Esophagus squamous epithelium (tissue), 5 donors: ENCODE measurements at regions not wholly inside any gene's neighbourhood (a gene's known extent, or its start where the extent isn't known, plus 50 kb on each side); places are given as distances from the start of the nearest gene placed in this dataset.

Source experiments
- DNase-seq: peaks from one replicate; lab custom pipeline; 2025; lab: John Stamatoyannopoulos, UW
- H3K27ac ChIP-seq, 4 donors: fragments of 200-600 bp; sonication (generic); one replicate each; pipeline ENCODE4 v1.5.1; 2016 to 2019; ENCODE audit warnings: mild to moderate bottlenecking in 1 of 4
- H3K27me3 ChIP-seq, 4 donors: fragments of 200-600 bp; sonication (generic); 1 replicate in 3 of 4; 2 replicates in 1 of 4; pipeline versions ENCODE4 v1.5.1 to v1.6.0; 2017 to 2021; ENCODE audit warnings: antibody characterized with exemption in 1 of 4
- H3K36me3 ChIP-seq, 3 donors: fragments of 200-600 bp; sonication (generic); one replicate each; pipeline ENCODE4 v1.5.1; 2016 to 2019
- H3K4me1 ChIP-seq, 3 donors: fragments of 200-600 bp; sonication (generic); one replicate each; pipeline ENCODE4 v1.5.1; 2017 to 2019
- H3K4me3 ChIP-seq, 4 donors: fragments of 200-600 bp; sonication (generic); 1 replicate in 3 of 4; 2 replicates in 1 of 4; pipeline ENCODE4 v1.5.1; 2016 to 2019; ENCODE audit warnings: mild to moderate bottlenecking in 2 of 4, moderate library complexity in 1 of 4
- H3K9me3 ChIP-seq, 3 donors: fragments of 200-600 bp; sonication (generic); one replicate each; pipeline ENCODE4 v1.5.1; 2016 to 2019
- CTCF ChIP-seq, 6 experiments: fragments of 450-650 bp in 4 of 6; fragments of 200-600 bp in 2 of 6; sonication (generic) in 2 of 6; IDR thresholded peaks; one replicate each; pipeline ENCODE4 v1.5.1; 2016 to 2019; ENCODE audit warnings: antibody characterized with exemption in 6 of 6, mild to moderate bottlenecking in 4 of 6, moderate library complexity in 4 of 6
- POLR2A ChIP-seq, 4 donors: fragments of 450-650 bp; IDR thresholded peaks; one replicate each; pipeline ENCODE4 v1.6.1; 2017; ENCODE audit warnings: antibody characterized with exemption in 4 of 4, mild to moderate bottlenecking in 4 of 4, moderate library complexity in 3 of 4
- WGBS, 2 donors: methylation state at CpG; one replicate each; pipeline ENCODE4 v1.1.5; 2018; 5-methylcytosine and 5-hydroxymethylcytosine counted together
- intact Hi-C: fragments of 100-400 bp; cut with DNase I; formaldehyde crosslinking; loops from one replicate; pipeline ENCODE4 v1.15.0; 2022
- donor health status: DM: yes; HTN: yes; CAD: no.

- Histone ChIP-seq H3K27ac (no peak overlapping the region), H3K4me3 (no peak overlapping the region), H3K9me3 (no peaks in the 10 kb centered on the region), H3K27me3 (no peaks in the 10 kb centered on the region), H3K4me1 (no peaks in the 10 kb centered on the region), H3K36me3 (no peaks in the 10 kb centered on the region)
- no peak for DNase-seq
- 76 to 86% methylated on average over 3 of the region's 3 CpGs for WGBS, 2 donors
- intact Hi-C loops: no loop called here
- TF ChIP-seq POLR2A (IDR thresholded peaks at IDR 0.05) (no peak), CTCF (IDR thresholded peaks at IDR 0.05) (no peak)
Measured at GRCh38 chr21:16343776-16344175, 614.0 kb downstream of the USP25 start.

DNA sequence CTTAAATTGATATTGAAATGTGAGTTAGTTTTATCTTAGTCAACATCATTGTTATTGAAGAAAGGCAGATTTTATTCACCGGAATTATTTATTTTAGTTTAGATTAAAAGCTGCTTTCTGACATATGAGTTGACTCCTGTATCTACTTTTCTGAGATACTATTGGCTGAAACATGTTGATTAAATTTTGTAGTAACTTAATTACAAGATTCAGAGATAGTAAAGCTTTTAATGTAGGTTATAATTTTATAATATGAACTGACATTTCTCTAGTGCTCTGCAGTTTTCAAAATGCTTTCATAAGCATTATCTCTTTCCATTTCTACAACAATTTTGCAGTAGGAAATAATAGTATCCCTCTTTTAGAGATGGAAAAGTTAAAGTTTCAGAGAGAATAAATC, 616.0 kb downstream of the USP25 start:
- Histone ChIP-seq H3K27me3 (no peaks in the 10 kb centered on the region), H3K4me1 (no peaks in the 10 kb centered on the region), H3K36me3 (no peaks in the 10 kb centered on the region), H3K27ac (no peak overlapping the region), H3K9me3 (no peaks in the 10 kb centered on the region), H3K4me3 (no peak overlapping the region)
- intact Hi-C loops: no loop called here
- WGBS, 2 donors: 90 to 96% methylated on average over 1 of the region's 1 CpG
- TF ChIP-seq POLR2A (IDR thresholded peaks at IDR 0.05) (no peak), CTCF (IDR thresholded peaks at IDR 0.05) (no peak)
- no peak for DNase-seq

DNA sequence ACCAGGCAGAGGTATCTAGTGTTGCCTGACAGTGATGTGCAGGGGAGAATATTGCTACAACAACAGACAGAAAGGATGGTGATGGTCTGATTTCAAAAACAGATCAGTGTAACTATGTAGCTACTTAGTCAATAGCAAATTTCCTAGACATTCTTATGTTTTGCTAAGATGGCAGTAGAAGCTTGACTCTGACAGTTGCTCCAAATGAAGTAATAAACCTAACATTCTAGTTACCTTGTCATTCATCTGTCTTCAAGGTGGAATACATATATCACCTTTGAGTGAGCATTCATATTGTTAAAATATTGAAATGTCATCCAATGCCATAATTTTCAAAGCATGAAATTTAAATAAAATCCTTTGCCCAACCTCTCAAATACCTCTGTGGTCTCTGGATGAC, 617.4 kb downstream of the USP25 start:
- Histone ChIP-seq H3K27ac (no peak overlapping the region), H3K9me3 (no peaks in the 10 kb centered on the region), H3K4me1 (no peaks in the 10 kb centered on the region), H3K27me3 (no peaks in the 10 kb centered on the region), H3K36me3 (no peaks in the 10 kb centered on the region), H3K4me3 (no peak overlapping the region)
- TF ChIP-seq POLR2A (IDR thresholded peaks at IDR 0.05) (no peak), CTCF (IDR thresholded peaks at IDR 0.05) (no peak)
- intact Hi-C loops: no loop called here
- DNase-seq: no peak

DNA sequence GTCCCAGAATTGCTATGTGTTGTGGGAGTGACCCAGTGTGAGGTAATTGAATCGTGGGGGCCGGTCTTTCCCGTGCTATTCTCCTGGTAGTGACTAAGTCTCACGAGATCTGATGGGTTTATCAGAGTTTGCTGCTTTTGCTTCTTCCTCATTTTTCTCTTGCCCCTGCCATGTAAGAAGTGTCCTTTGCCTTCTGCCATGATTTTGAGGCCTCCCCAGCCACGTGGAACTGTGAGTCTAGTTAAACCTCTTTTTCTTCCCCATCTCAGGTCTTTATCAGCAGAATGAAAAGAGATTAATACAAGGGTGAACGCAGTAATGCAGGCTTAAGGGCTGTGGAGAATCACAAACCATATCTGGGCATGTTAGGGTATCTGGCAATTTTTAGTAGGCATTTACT, 624.0 kb downstream of the USP25 start:
- WGBS, 2 donors: 77 to 81% methylated on average over 5 to 6 of the region's 6 CpGs
- intact Hi-C loops: no loop called here
- no peak overlapping the region for H3K27ac ChIP-seq
- no peaks in the 10 kb centered on the region for H3K27me3 ChIP-seq
- H3K9me3 ChIP-seq: no peaks in the 10 kb centered on the region
- H3K4me1 ChIP-seq: peaks cover 0 to 3% (median 0%) of the 10 kb centered on the region in 3 donors
- TF ChIP-seq POLR2A (IDR thresholded peaks at IDR 0.05) (no peak), CTCF (IDR thresholded peaks at IDR 0.05) (no peak)
- no peak for DNase-seq
- no peaks in the 10 kb centered on the region for H3K36me3 ChIP-seq
- H3K4me3 ChIP-seq: no peak overlapping the region

- no peak for DNase-seq
- no peaks in the 10 kb centered on the region for H3K27me3 ChIP-seq
- H3K4me1 ChIP-seq: peaks cover 0 to 3% (median 0%) of the 10 kb centered on the region in 3 donors
- H3K4me3 ChIP-seq: no peak overlapping the region
- intact Hi-C loops: no loop called here
- TF ChIP-seq CTCF (IDR thresholded peaks at IDR 0.05) (no peak), POLR2A (IDR thresholded peaks at IDR 0.05) (no peak)
- no peak overlapping the region for H3K27ac ChIP-seq
- H3K9me3 ChIP-seq: no peaks in the 10 kb centered on the region
- no peaks in the 10 kb centered on the region for H3K36me3 ChIP-seq
Measured at GRCh38 chr21:16357994-16358393, 628.2 kb downstream of the USP25 start.
